C4-2B (cell line): ENCODE measurements at regions not wholly inside any gene's neighbourhood (a gene's known extent, or its start where the extent isn't known, plus 50 kb on each side); places are given as distances from the start of the nearest gene placed in this dataset.

Experiments used
- H3K27ac ChIP-seq: fragments of 450-650 bp; 2 replicates; pipeline ENCODE4 v1.5.1; 2017
- ZFX ChIP-seq: fragments of 450-650 bp; IDR thresholded peaks from 2 replicates; pipeline ENCODE4 v1.6.1; 2017
- TF ChIP-seq, protein P1 (sequence below): fragments of 450-650 bp; conservative IDR thresholded peaks from 2 replicates; pipeline ENCODE4 v1.5.1; 2017; ENCODE audit warnings: mild to moderate bottlenecking

DNA sequence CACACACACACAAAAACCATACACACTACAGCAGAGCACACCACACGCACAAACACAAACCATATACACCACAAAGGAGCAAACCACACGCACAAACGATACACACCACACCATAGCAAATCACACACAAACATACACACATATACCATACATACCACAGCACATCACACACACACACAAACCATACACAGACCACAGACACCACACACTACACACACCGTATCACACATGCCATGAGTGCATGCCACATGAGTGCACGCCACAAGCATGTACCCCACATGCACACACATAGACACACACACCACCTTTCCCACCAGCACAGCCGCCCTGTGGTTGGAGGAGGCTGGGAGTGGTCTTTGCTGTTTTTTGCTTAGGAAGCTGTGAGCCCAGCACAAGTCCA lies 517.1 kb upstream of the MYT1L start:
- TF ChIP-seq ZFX: no peak
- TF ChIP-seq, protein P1, sequence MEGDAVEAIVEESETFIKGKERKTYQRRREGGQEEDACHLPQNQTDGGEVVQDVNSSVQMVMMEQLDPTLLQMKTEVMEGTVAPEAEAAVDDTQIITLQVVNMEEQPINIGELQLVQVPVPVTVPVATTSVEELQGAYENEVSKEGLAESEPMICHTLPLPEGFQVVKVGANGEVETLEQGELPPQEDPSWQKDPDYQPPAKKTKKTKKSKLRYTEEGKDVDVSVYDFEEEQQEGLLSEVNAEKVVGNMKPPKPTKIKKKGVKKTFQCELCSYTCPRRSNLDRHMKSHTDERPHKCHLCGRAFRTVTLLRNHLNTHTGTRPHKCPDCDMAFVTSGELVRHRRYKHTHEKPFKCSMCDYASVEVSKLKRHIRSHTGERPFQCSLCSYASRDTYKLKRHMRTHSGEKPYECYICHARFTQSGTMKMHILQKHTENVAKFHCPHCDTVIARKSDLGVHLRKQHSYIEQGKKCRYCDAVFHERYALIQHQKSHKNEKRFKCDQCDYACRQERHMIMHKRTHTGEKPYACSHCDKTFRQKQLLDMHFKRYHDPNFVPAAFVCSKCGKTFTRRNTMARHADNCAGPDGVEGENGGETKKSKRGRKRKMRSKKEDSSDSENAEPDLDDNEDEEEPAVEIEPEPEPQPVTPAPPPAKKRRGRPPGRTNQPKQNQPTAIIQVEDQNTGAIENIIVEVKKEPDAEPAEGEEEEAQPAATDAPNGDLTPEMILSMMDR: no peak
- H3K27ac ChIP-seq: no peak overlapping the region

DNA sequence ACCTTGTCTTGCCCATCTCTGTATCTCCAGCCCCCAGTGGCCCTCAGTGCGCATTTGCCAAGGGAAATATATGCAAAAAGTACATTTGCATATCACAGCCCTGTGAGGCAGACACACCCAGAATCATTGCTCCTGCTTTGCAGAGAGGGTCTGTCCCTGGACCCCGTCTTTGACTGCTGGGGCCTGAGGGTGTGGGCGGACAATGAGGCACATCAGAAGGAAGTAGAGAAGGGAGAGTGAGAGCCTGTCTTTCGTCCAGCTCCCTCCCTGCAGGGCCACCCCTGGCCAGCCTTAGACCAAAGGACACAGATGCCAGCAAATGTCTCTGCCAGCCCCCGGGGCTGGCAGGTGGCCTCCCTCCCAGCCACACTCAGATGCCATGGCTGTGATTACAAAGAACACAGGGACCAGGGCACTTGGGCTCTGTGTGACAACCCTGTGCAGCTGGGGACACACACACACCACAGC lies 516.2 kb upstream of the MYT1L start:
- TF ChIP-seq ZFX: no peak
- peak overlapping the region; percentile 6; the same call in 1 of the 2 replicates for H3K27ac ChIP-seq

DNA sequence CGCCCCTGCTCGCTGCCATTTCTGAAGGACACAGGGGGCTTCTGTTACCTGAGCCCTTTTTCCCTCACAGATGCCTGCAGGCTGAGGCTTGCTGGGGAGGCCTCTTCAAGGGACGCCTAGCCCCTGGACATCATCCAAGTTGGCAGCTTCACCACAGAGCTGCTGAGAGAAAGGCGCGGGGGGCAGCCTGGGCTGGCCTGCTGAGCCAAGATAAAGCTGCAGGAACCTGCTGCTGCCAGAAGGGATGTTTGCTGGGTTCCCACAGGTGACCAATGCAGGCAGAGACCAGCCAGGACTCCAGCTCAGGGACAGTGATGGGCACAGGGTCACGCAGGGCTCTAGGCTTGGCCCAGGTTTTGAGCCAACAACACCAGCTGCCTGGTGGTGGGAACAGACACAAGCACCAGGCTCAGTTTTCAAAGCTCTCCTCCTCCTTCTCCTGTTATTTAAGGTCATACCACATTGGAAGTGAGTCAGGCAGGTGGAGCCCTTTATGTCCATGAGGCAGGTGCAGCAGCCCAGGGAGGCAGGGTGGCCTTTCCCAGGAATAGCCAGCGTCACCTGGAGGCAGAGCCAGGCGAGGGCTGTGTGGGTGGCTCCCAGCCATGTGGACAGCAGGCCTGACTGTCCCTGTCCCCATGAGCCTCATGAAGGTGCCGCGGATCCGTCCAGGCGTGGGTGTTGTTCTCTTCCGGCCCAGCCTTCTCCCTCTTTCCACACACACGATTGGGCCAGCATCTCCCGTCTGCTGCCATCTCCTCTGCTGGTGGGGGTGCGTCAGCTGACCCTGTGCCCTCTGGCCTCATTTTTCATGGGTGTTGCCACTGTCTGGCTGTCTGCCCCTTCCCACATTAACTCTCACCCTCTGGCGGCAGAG lies 515.5 kb upstream of the MYT1L start:
- H3K27ac ChIP-seq: peak overlapping the region; percentile 6; the same call in 1 of the 2 replicates
- TF ChIP-seq ZFX: no peak
- TF ChIP-seq, protein P1: no peak

DNA sequence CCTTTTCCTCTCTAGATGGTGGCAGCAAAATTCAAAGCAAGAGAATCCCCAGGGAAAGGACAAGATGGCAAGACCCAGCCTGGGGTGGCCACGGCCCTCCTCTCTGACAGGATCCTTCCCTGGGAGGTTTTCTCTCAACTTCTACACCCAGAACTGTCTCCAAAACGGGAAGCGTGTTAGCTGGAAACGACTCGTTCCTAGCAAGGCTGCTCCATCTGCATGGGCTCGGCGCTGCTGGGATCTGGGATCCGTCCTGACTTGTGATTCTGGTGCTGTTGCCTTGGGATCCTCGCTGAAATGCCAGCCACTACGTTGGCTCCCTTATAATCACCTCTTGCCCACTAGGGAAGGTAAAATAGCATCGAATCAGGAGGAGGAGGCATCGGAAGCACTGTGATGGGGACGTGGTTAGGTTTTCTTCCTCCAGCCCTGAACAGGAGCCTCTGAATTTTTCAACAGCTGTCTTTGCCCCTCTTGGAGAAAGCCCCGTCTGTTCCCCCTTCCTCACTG lies 514.8 kb upstream of the MYT1L start:
- TF ChIP-seq, protein P1: no peak
- TF ChIP-seq ZFX: no peak
- no peak overlapping the region; the same call in 1 of the 2 replicates for H3K27ac ChIP-seq

DNA sequence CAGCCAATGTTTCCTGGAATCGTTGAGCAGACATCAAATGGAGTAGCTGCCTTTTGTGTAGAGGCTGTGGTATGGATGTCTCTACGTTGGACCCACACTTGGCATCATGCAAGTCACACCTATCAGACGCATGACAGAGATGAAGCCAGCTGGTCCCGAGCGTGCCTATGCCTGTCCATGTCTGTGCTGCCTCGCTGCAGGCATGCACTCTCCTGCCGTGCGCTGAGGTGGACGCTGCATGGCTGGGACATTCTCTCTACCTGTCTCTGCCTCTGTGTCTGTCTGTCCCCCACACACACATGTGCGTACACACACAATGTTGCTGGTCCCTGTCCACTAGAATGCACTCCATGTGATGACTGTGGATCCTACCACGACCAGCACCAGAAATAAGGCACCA lies 514.2 kb upstream of the MYT1L start:
- no peak for TF ChIP-seq ZFX
- TF ChIP-seq, protein P1: no peak
- no peak overlapping the region for H3K27ac ChIP-seq

DNA sequence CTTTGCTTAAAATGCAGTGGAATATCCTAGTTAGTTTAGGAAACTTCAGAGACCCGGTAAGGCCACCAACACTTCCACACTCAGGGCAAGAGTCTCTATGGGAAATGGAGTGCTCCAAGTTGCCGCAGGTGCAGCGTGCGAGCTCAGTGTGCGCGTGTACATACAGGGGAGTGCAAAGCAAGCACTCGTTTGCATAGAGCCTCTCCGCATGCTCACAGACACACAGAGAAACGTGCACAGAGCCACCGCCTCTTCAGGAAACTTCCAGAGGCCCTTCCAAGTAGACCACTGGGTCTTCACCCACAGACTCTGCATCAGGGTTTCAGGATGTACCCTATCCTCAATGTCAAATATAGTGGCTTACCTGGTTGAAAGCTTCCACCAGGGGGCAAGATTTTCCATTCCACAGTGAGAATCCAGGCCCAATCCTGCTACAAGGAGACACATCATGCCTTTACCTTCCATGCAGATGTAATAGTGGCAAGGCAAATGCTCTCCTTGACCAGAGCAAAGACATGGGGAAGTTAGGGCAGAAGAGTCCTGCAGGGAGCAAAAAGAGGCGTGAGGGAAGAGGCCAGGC lies 513.0 kb upstream of the MYT1L start:
- no peak overlapping the region for H3K27ac ChIP-seq
- no peak for TF ChIP-seq ZFX
- TF ChIP-seq, protein P1: peak; percentile 60

DNA sequence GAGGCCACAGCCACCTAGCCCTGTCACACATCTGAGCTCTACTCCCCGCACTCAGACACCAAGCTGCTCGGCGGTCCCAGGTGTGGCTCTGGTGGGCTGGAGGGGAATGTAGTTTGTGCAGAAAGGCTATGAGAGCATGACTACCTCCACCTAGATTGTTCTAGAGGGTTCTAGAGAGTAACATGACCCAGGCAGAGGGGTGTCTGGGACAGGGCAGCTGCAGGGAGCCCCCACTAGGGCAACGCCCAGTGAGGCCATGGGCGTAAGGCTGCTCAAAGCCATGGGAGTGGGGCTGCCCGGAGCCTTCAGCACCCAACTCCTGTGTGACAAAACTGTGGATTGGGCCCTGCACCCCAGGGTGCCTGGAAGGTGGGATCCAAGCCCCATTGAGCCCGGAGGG lies 511.4 kb upstream of the MYT1L start:
- TF ChIP-seq, protein P1: no peak
- no peak for TF ChIP-seq ZFX
- H3K27ac ChIP-seq: no peak overlapping the region
